ENCODE measurements at regions not wholly inside any gene's neighbourhood (a gene's known extent, or its start where the extent isn't known, plus 50 kb on each side); places are given as distances from the start of the nearest gene placed in this dataset.

- no peak for DNase-seq
These were observed 187.2 kb upstream of the CELF2 start for GRCh38 chr10:10830293-10830986.

- DNase-seq: no peak
These were observed 186.6 kb upstream of the CELF2 start for GRCh38 chr10:10831085-10831484.

- no peak for DNase-seq
These were observed 183.7 kb upstream of the CELF2 start for GRCh38 chr10:10833955-10834354.

GRCh38 chr10:10844251-10844650 lies 173.4 kb upstream of the CELF2 start:
- no peak for DNase-seq

- no peak for DNase-seq
These were observed 172.5 kb upstream of the CELF2 start for GRCh38 chr10:10845185-10845584.

- DNase-seq: no peak
These were observed 171.7 kb upstream of the CELF2 start for GRCh38 chr10:10845826-10846503.

- no peak for DNase-seq
These were observed 171.2 kb upstream of the CELF2 start for GRCh38 chr10:10846504-10846900.

GRCh38 chr10:10847387-10847786 lies 170.3 kb upstream of the CELF2 start:
- no peak for DNase-seq

GRCh38 chr10:10848488-10849111 lies 169.1 kb upstream of the CELF2 start:
- DNase-seq: no peak

- DNase-seq: no peak
These were observed 168.4 kb upstream of the CELF2 start for GRCh38 chr10:10849306-10849705.

- no peak for DNase-seq
These were observed 167.5 kb upstream of the CELF2 start for GRCh38 chr10:10850214-10850613.

GRCh38 chr10:10852464-10852863 lies 165.2 kb upstream of the CELF2 start:
- DNase-seq: no peak

- DNase-seq: no peak
These were observed 163.7 kb upstream of the CELF2 start for GRCh38 chr10:10853954-10854353.

- DNase-seq: no peak
These were observed 162.9 kb upstream of the CELF2 start for GRCh38 chr10:10854725-10855124.

GRCh38 chr10:10855151-10855581 lies 162.5 kb upstream of the CELF2 start:
- no peak for DNase-seq

- no peak for DNase-seq
These were observed 157.2 kb upstream of the CELF2 start for GRCh38 chr10:10860455-10860976.

- DNase-seq: no peak
These were observed 152.4 kb upstream of the CELF2 start for GRCh38 chr10:10865303-10865702.

GRCh38 chr10:10865913-10866312 lies 151.8 kb upstream of the CELF2 start:
- no peak for DNase-seq

- no peak for DNase-seq
These were observed 148.1 kb upstream of the CELF2 start for GRCh38 chr10:10869592-10869991.

- DNase-seq: no peak
These were observed 147.0 kb upstream of the CELF2 start for GRCh38 chr10:10870523-10871241.

- no peak for DNase-seq
These were observed 146.3 kb upstream of the CELF2 start for GRCh38 chr10:10871352-10871751.

GRCh38 chr10:10872035-10872673 lies 145.5 kb upstream of the CELF2 start:
- no peak for DNase-seq

- no peak for DNase-seq
These were observed 144.9 kb upstream of the CELF2 start for GRCh38 chr10:10872764-10873163.
